ENCODE measurements at regions not wholly inside any gene's neighbourhood (a gene's known extent, or its start where the extent isn't known, plus 50 kb on each side); places are given as distances from the start of the nearest gene placed in this dataset.

- DNase-seq: no peak
Observed at GRCh38 chr9:79250806-79251205, 321.0 kb upstream of the TLE4 start.

GRCh38 chr9:79254900-79255650 lies 316.7 kb upstream of the TLE4 start:
- DNase-seq: no peak

DNA sequence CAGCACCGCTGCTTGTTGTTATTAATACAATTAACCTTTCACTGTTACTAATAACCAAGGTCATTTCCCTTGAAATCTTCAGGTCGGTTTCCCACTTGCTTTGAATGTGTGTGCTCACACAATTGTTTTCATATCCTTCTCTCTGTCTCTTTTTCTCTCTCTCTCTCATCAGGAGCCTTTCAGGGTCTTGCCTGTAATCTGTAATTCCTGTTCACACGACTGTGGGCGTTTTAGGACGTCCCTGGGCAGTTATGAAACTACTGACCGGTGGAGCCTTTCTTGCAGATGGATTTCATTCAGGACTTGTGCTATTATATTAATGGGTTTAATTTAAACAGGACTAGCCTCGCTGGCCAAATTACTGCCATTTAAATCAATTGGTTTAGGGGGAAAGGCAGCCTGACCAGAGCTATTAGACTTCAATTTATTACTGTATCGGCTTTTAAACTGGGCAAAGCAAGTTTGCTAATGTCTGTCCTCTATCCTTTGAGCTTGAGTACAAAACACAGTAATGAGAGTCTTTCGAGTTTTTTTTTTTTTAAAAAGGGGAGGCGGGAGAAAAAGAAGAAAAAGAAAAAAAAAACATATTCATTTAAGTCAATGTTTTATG lies 316.0 kb upstream of the TLE4 start:
- no peak for DNase-seq

DNA sequence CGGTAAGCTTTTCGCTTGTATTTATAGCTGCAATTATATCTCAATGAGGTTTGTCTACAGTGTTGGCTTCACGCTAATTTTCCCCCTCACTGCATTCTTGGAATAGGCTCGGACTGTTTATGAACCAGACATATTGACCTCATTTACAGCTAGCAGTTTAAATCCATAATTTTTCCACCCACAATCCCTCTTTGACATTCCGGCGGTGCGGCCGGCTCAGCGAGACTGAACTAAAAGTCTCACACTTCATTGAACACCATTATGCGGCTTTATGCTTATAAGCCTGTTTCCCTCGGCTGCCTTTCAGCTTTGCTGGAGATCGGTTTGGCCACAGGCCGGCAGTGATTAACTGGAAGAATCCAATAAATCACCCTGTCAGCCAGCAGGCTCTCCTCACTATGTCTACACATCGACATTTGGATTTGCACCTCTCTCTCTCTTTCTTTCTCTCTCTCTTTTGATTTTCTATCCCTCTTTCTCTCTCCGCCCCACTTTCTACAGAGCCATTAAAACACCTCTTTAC lies 315.0 kb upstream of the TLE4 start:
- DNase-seq: no peak

GRCh38 chr9:79257228-79257781 lies 314.5 kb upstream of the TLE4 start:
- DNase-seq: no peak

DNA sequence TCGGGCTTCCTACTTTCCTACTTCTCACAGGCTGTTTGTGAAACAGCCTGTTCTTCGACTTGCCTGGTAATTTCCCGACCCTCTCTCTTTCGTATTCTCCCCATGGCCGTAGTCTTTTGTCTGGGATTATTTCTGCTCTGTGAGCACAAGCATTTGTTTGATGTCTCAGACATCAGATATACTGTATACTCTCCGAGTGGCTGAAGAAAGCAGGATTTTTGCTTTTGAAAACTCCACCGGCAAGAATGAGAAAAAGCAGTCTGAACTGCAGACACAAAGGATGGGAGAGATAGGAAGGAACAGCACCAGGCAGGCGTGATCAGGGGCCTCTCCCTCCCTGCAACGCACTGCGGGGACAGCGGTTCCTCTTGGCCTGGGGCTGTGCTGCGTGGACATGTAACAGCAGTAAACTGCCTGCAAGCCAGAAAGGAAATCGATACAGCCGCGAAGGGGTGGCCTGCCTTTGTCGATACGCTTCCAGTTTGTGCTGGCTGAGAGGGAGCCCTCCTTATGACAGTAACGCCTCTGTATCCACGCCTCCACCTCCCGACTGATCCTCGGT lies 313.9 kb upstream of the TLE4 start:
- no peak for DNase-seq

DNA sequence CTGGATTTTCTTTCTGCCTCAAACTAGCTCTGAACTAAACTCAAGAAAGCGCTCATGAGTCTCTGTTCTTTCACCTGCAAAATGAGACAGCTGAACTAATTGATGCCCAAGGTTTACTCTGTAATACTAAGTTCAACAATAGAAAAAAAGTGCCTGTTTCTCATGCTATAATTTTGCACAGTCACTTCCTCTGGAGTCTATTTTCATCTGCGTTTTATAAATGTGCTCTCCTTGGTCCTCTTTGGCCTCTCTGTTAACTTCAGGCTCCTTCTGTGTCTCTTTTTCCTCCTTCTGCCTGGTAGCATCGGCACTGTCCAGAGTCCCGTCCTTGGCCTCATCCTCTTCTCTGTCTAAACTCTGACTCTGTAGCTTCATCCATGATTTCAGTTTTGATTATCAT lies 311.9 kb upstream of the TLE4 start:
- DNase-seq: no peak

DNA sequence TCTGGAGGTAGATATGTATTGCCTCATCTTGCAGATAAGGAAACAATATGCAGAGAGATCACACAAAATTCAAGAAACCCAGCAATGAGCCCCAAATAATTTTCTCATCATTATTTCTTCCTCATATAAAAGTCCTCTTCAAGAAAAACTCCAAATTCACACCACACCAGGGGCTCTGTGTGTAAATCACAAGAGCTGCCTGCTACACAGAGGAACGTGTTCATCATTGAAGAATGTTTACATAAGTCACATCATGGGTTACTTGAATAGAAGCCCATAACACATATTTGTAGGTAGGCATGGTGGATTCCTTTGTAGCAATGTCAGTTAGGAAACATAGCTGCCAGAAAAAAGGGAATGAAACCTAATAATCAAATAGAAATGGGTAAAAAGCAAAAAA lies 308.1 kb upstream of the TLE4 start:
- no peak for DNase-seq

- no peak for DNase-seq
Observed at GRCh38 chr9:79264041-79264440, 307.7 kb upstream of the TLE4 start.

DNA sequence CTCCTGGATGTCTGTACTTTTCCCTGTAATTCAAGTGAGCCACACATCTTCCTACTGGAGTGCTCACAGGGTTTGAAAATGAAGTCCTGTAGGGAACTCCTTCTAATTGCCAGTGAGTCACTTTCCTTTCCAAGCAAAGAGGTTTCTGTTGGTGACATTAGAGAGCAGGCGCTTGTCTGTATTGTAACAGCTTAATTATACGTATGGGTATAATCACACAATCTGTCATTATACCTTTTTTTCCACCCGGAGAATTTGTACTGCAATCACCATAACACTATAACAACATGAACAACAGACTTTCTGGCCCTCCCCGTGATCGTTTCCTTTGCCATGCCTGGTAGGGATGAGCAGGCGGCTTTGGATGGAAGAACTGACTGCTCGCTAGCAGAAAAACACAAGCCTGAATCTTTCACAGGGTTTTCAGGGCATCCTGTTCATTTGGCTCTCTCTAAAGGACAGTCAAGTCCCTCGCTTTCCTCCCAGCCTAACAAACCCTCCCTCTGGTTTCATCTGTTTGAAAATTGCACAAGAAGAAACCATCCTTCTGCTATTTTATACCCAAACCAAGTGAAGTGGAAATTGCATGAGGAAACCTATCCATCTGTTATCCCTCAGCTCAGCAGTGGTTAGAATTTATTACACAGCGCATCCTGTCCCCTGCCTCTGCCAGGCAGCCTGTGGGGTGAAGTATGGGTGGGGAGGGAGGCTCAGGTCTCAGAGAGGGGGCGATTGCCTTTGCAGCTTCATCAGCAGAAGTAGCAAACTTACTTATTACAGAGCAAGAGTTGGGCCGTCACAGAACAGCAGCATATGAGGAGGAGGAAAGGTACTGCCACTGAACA lies 307.0 kb upstream of the TLE4 start:
- no peak for DNase-seq

GRCh38 chr9:79266986-79267385 lies 304.8 kb upstream of the TLE4 start:
- no peak for DNase-seq

DNA sequence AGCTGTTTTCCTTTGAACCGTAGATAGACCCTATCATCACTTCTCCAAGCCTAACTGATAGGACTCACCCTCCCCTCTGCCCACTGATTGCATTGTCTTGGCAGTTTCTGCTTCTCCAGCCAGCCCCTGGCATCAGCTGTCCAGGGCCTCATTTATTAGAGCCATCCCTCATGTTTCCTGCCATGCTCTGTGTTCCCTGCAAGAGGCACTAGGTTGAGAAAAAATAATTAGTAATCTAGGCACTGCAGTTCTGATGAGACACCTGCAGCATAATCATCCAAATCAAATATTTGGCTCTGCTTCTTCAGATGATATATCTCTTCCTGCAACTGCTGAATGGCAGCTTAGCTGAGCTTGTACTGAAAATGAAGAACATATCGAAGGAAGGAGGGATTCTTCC lies 303.0 kb upstream of the TLE4 start:
- no peak for DNase-seq

- no peak for DNase-seq
Observed at GRCh38 chr9:79273311-79273710, 298.5 kb upstream of the TLE4 start.

GRCh38 chr9:79279356-79279755 lies 292.4 kb upstream of the TLE4 start:
- no peak for DNase-seq

- DNase-seq: no peak
Observed at GRCh38 chr9:79280691-79281090, 291.1 kb upstream of the TLE4 start.

DNA sequence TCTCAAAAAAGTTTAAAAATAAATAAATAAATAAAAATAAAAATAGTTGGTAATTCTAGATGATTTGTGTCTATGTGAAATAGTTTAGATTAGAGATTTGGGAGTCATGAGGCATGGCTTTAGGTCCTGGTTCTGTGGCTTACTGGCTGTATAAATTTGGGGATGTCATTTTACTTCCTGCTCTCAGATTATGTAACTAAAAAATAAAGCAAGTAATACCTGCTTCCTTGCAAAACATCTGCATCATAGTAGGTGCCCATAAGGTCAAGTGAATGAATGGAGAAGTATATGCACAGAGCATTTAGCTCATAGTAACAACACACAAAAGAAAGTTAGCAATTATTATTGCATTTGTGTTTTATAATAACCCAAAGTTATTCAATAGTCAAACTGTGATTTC lies 287.7 kb upstream of the TLE4 start:
- no peak for DNase-seq

- DNase-seq: no peak
Observed at GRCh38 chr9:79286992-79287707, 284.6 kb upstream of the TLE4 start.

- no peak for DNase-seq
Observed at GRCh38 chr9:79287708-79288290, 284.0 kb upstream of the TLE4 start.

DNA sequence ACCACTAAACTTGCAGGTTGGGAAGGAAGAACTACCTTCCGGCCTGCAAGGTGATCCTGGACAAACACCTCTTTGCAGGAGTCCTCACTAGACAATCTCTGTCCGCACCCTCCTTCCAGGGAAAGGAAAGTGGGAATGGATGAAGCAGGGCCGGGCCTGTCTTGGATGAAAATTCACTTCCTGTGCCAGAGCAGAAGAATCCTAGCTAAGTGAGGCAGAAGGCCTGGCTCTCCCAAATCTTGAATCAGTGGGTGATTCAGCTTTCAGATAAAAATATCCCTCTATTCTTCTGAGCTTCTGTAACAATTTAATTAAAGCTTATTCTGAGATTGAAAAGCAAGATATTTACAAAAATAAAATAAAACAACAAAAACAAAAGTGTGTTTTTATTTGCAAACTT lies 281.9 kb upstream of the TLE4 start:
- DNase-seq: no peak

- DNase-seq: no peak
Observed at GRCh38 chr9:79292731-79293280, 279.0 kb upstream of the TLE4 start.

DNA sequence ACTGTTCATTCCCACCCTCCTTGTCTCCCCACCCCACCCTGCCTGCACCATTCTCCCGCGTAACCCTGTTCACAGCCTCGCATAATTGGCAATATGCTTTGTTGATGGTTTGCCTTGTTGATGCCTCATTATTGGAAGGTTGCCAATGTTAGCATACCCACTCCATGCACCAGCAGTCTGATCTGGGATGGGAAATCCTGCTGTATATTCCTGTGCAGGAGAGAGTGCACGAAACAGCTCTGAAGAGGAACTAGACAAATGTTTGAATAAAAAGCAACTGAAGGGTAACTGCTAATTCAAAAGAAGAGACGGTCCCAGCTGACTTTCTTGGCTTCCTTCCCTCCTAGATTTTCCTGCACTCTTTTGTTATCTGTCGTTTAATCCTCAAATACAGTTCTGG lies 271.7 kb upstream of the TLE4 start:
- DNase-seq: no peak

DNA sequence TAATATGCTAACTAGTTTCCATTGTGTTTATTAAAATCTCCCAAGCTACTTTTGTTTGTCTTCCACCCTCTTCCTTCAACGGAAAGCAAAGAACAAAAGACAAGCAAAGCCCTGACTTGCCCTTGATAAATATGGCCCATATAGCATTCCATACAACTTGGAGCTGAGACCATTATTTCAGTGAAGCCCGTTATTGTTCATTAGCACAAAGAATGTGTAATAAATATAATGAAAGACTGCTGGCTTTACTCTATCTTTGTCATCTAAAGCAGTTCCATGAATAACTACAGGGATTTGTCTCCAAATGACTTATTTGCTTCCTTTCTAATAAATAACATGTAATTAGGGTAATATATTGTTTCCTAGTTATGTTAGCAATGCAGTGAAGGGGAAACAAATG lies 270.7 kb upstream of the TLE4 start:
- no peak for DNase-seq
